ENCODE measurements at regions not wholly inside any gene's neighbourhood (a gene's known extent, or its start where the extent isn't known, plus 50 kb on each side); places are given as distances from the start of the nearest gene placed in this dataset.

- DNase-seq (ENCODE audit: low read depth): peak; percentile 48
Measured at GRCh38 chr1:31127266-31127665, 61.7 kb upstream of the PUM1 start.

- DNase-seq (ENCODE audit: low read depth): no peak
Measured at GRCh38 chr1:31122741-31123140, 57.2 kb upstream of the PUM1 start.

- no peak for DNase-seq (ENCODE audit: low read depth)
Measured at GRCh38 chr1:31122101-31122735, 56.7 kb upstream of the PUM1 start.

DNA sequence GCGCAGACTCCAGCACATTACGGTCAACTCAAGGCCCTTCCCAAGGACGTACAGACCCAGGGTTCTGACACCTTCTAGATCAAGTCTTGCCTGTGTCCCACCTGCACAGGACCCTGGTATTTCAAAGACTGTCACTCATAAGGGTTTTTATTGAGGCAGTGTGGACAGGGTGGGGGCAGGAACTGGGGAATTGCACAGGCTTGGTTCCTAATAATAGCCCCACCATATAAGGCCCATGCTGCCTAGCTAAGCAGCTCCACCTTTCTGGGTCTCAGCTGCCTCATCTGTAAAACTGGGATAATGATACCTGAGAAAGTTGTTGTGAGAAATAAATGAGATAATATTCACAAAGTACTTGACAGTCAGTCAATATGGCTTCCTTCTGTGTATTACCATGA is 55.3 kb upstream of the PUM1 start:
- no peak for DNase-seq (ENCODE audit: low read depth)

DNA sequence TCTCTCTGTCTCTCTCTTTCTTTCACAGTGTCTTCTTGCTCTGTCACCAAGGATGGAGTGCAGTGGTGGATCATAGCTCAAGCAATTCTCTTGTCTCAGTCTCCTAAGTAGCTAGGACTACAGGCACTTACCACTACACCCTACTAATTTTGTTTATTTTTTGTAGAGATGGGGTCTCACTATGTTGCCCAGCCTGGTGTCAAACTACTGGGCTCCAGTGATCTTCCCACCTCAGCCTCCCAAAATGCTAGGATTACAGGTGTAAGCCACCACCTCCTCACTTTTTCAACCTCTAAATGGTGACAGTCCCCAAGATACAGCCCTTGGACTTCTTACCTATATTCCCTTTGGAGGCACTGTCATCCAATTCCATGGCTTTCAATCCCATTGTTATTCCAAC is 50.5 kb upstream of the PUM1 start:
- DNase-seq (ENCODE audit: low read depth): no peak
